ENCODE measurements at regions not wholly inside any gene's neighbourhood (a gene's known extent, or its start where the extent isn't known, plus 50 kb on each side); places are given as distances from the start of the nearest gene placed in this dataset.
"Not testable (repeated sequence)": the region's sequence is repeated elsewhere in the genome, so short reads cannot be mapped to it uniquely, and the experiment has no call there.

DNA sequence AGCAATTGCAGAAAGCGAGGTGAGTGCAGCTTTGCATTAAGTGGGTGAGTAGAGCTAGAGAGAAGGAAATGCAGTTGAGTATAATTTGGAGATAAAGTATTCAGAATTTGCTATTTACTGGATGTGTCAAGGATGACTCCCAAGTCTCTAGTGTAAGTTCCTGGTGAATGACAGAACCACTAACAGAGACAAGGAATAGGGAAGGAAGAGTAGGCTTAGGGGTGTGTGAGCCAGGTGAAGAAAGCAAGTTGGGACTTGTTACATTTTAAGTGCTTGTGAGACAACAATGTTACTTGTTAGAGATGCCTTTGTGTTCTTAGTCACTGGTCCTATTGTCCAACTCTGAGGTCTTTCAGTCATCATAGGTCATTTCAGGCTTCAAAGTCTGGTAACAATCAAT is 70.8 kb downstream of the TBC1D26 start:
- ATAC-seq (ENCODE audit: poor library complexity); DNase-seq; intact Hi-C loops (cut with DNase I): not testable (repeated sequence)

DNA sequence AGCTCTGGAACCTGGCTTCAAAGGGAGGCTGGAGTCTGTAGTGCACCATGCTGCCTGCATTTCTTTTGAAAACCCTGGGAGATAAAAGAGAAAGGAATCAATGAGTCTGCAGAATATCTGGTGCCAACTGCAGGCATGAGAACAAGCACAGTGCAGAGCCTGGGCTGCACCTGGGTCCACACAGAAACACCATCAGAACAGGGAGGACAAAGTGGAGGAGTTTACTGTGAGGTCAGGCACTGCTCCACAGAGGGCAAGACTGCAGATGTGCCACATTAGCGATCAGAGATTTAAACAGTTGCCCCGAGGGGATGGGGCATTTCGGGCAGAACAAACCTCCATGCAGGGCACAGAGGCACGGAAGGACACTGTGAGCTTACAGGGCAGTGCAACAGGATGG is 74.7 kb downstream of the TBC1D26 start:
- intact Hi-C loops (cut with DNase I); DNase-seq; ATAC-seq (ENCODE audit: poor library complexity): not testable (repeated sequence)

DNA sequence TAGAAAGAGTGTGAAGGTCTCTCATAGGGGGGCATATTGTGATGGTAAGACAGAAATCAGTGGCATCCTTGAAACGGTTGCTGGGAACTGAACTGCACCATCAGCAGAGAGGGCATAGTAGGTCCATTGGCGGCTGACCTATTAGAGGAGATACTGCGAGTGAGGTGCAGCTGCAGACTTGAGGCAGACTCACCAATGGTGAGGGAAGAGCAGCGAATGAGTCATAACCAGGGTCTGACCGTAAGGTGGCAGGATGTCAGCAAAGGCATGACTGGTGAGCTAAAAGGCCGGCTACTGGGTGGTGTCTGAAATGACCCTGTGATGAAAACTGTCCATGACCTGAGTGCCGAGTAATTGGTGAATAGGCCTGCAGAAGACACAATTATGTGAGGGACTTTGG is 81.3 kb downstream of the TBC1D26 start:
- intact Hi-C loops (cut with DNase I); ATAC-seq (ENCODE audit: poor library complexity); DNase-seq: not testable (repeated sequence)

DNA sequence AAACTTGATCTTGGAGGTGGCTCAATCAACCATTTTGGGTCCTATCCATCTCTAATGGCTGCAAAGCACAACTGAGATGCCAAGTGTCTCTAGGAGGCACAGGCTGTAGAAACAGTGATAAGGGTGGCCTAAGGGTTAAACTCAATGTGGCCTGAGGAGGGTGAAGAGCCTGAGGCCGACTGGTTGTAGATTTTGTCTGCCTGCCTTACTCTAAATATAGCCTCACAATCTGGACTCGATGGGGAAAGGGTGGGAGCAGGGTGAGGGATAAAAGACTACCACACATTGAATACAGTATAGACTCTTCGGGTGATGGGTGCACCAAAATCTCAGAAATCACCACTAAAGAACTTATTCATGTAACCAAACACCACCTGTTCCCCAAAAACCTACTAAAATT is 81.9 kb downstream of the TBC1D26 start:
- ATAC-seq (ENCODE audit: poor library complexity): peak; percentile 29
- DNase-seq; intact Hi-C loops (cut with DNase I): not testable (repeated sequence)

DNA sequence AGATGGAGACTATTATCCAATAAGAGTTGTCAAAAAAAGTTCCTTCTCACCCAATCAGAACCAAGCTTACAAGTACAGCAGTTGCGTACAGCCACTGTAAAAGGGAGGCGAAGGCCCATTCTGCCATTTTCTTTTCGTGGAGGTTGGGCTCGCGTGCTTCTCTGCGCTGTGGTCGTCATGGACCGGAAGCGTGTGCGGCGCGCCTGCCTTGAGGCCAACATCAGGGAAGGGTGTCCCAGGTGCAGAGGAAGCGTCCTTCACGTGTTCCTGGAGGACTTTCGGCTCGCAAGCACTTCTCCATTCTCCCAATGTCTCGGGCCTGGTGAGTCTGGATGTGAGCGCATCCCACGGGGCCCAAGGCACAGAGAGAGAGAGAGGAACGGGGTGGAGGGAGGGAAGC is 85.8 kb downstream of the TBC1D26 start:
- ATAC-seq (ENCODE audit: poor library complexity); DNase-seq; intact Hi-C loops (cut with DNase I): not testable (repeated sequence)

DNA sequence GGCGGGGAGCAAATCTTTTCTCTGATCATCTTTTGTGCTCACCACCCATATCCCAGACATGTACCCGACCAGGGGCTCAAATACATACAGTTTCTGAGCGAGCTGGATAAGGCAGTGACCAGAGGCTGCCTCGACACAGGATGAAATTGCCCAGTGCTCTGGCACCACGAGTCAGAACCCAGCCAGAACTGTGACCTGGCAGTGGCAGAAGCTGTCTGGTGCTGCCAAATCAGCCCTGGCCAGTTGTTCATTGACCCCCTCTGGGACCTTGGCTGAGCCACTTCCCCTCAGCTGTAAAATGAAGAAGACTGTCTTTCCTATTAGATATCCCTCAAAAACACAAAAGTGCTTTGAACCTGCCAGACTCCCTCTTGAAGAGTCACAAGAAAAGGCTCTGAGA is 90.2 kb downstream of the TBC1D26 start:
- intact Hi-C loops (cut with DNase I); DNase-seq; ATAC-seq (ENCODE audit: poor library complexity): not testable (repeated sequence)

DNA sequence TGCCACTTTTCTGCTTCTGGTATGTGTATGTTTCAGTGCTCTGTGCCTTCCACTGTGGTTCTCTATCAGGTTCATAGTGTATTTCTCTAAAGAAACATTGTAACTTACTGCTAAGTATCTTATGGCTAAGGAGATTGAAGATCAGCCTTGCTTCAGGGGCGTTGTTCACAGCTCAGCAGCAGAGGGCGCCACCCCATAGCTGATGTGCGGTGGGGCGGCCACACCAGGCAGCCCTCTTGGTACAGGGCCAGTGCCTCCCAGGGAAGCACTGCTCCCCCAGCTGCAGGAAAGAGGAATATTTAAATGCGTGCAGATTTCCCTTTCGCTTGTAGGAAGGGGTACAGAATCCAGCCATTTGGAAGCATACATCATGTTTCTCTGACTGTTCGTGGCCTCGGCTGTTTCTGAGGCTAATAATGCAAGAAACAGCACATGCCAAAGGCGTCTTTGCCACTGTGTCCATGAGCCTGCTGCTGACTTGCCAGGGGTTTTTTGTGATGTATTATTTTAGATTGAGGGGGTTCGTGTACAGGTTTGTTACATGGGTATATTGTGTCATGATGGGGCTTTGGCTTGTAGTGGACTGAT is 96.7 kb downstream of the TBC1D26 start:
- intact Hi-C loops (cut with DNase I): loop anchor here (5.0 kb wide), 1 partner anchor 168 kb away; the partner anchor contains the start of genes TTC19 and ZSWIM7
- ATAC-seq (ENCODE audit: poor library complexity): peak; percentile 99
- peak; percentile 88 for DNase-seq

DNA sequence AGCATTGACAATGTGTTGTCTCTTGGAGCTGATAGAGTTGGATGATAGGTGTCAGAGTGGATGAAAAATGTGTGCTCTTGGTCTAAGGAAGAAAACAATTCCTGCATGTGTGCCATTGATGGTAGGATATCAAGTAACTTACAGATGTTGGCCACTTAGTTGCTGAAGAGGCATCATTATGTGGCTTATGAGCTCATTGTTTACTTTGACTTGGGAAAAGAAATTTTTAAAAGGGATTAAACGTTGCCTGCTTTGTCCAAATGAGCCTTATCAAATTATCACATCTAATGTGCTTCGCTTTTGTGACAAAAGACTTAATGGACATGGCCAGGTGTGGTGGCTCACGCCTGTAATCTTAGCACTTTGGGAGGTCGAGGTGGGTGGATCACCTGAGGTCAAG is 98.1 kb downstream of the TBC1D26 start:
- DNase-seq; ATAC-seq (ENCODE audit: poor library complexity); intact Hi-C loops (cut with DNase I): not testable (repeated sequence)

DNA sequence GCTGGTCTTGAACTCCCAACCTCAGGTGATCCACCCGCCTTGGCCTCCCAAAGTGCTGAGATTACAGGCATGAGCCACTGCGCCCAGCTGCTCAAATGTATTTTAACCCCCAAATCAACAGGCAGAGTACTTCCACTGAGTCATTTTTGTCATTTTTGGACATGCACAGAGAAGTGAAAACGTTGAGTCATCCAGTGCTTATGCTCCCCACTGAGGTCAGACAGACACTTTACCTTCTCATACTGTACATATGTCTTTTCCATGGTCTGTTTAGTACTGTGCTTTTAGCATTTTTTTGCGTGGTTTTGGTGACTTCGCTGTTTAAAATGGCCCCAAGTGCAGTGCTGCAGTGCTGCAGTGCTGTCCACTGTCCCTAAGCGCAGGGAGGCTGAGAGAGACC is 99.1 kb downstream of the TBC1D26 start:
- intact Hi-C loops (cut with DNase I); ATAC-seq (ENCODE audit: poor library complexity): not testable (repeated sequence)

DNA sequence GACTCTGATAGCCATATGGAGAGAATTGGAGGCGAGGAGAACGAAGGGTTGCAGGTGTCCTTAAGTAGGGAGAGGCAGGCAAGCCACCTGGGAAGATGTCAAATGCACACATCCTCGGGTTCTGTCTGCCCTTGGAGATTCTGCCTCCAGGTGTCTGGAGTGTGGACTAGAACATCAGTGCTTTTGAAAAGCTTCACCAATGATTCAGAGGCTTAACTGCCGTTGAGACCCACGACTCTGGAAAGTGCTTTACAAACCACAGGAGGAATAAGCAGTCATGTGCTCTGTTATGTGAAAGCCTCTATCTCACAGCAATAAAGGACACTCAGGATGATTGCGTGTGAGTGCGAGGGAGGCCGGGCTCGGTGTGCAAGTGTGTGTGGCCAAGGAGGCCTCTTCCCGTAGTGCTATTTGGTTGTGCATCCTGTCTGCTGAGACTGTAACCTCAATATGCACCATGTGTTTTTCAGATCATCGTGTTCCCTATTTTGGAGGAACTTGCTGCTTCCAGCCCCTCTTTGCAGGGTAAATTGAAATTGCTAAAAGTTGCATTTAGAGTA is 100.9 kb downstream of the TBC1D26 start:
- intact Hi-C loops (cut with DNase I); DNase-seq; ATAC-seq (ENCODE audit: poor library complexity): not testable (repeated sequence)

More for the DNA sequence above, 99.1 kb downstream of the TBC1D26 start:
- not testable (repeated sequence) for DNase-seq

DNA sequence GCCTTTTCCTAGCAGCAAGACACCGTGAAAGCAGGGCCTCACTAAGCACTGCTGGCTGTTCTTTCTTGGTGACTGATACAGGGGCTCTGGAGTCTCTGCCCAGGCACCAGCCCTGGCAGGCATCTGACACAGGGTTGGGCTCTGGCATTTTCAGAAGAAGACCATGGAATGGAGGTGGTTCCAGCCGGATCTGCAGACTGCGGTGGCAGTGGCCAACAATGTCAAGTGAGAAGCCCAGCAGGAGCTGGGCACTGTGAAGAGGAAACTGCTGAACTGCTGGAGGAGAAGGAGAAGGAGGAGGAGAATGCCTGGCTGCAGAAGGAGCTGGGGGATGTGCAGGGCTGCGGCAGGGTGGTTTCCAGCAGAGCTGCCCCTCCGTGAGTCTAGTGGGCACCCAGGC is 101.8 kb downstream of the TBC1D26 start:
- DNase-seq; intact Hi-C loops (cut with DNase I); ATAC-seq (ENCODE audit: poor library complexity): not testable (repeated sequence)

DNA sequence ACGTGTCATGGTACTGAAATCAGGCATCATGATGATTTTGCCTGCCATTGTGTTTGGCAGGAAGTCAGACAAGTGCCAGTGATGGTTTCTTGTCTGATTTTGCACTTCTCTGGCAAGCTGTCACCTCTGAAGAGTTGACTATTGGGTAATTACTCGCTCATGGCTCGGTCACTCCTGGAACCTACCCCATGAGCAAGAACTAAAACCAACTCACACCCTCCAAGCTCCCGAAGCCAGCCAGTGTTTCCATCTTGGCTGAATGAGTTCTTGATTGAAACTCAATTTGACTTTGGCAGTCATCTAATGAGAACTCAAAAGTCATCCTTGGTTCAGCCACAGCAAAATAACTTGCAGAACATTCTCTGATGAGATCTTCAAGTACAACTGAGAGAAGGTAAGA is 103.4 kb downstream of the TBC1D26 start:
- intact Hi-C loops (cut with DNase I); ATAC-seq (ENCODE audit: poor library complexity); DNase-seq: not testable (repeated sequence)

DNA sequence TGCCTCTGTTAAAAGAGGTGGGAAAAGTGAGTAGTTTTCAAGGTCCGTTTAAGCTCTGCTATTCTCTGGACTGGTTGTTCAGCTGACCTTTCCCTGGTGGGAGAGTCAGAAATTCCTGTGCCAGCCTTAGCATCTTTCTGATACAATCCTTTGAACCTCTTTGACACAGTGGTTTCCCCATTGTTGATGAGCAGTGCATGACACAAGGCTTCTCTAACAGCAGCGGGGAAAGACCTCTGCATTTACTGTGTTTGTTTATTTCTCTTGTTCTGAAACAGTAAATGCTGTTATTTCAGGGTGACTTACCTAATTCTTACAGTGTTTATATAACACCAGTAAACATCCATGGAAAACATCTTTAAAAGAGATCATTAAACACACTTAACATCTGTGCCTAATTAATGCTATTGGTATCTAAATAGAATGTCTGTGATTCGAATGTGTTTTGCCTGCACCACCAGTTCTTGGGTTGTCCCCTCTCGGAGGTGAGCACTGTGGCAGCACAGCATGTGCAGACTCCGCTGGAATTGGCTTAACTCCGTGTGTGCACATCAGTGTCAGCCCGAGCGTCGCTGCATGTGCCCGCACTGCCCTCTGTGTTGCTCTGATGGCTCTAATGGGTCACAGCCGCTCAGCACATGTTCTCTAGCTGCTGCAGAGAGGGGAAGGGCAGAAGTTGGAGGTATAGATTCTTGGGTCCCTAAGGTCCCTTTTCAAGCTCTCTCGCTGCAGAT is 104.3 kb downstream of the TBC1D26 start:
- ATAC-seq (ENCODE audit: poor library complexity); intact Hi-C loops (cut with DNase I); DNase-seq: not testable (repeated sequence)

DNA sequence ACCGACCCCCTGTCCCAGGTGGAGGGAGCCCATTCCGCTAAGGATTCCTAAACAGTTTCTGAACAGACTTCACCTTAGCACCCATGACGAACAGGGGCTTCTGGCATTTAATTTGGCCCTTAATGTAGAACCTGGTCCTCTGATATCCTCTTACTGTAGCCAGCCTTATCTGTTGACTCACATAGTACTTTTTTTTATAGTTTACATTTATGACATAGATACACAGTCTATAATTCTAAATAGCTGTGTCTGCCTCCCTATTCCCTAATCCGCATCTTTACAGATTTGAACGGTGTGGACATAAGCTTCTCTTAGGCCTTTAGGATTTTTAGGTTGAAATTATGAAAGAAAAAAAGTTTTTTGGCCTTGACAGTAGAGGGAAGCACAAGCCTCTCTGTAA is 104.9 kb downstream of the TBC1D26 start:
- ATAC-seq (ENCODE audit: poor library complexity); intact Hi-C loops (cut with DNase I); DNase-seq: not testable (repeated sequence)

DNA sequence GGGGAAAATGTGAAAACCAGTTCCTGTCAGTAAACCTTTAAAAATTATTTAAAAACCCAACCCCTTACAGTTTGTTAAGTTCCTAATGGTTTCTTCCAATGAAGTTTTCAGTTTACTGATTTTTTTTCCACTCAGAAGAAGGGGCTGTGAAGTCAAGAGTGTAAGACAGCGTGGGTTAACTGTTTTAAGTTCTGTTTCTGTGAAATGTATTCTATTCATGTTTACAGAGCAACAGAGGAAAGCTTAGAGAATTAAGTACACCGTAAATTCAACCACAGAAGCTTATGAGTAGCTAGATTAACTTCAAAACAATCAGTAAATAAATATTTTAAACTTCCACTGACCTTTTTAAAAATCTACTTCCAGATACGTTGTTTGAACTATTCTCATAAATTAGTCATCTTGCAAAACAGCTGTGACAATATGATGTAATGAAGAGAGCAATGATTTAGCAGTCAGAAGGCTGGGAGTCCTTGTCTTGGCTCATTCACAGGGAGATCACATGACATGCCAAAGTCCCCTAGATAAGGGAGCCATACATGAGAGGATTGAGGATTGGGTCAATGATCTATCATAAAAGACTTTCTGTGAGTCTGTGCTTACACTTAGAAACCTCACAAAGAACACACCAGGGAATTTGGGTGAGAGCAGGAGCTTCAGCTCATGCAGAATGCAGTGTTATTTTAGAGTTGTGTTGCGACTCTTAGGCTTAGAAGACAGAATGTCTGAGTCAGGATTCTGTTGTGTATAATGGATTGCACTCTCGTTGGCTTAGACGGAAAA is 97.3 kb upstream of the ADORA2B start:
- intact Hi-C loops (cut with DNase I); DNase-seq: not testable (repeated sequence)
- peak; percentile 91 for ATAC-seq (ENCODE audit: poor library complexity)

DNA sequence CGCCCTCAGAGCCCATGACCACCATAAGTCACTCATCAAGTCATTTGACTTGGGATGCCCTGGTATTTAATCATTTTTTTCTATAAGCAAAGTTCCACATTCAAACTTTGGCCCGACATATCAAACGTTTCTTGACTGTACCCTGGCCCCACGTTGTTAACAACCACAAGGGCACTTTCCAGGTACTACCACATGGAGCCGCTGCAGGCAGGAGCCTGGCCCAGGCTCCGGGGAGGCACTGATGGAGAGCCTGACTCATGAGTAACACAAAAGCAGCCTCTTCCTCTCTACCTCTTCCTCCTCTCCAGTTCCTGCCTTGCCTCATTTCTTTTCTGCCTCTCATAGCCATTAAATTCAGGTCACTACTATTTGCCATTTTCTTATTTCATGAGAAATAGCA is 95.9 kb upstream of the ADORA2B start:
- ATAC-seq (ENCODE audit: poor library complexity) (peak; percentile 66), DNase-seq (peak; percentile 52)
- intact Hi-C loops (cut with DNase I): not testable (repeated sequence)

DNA sequence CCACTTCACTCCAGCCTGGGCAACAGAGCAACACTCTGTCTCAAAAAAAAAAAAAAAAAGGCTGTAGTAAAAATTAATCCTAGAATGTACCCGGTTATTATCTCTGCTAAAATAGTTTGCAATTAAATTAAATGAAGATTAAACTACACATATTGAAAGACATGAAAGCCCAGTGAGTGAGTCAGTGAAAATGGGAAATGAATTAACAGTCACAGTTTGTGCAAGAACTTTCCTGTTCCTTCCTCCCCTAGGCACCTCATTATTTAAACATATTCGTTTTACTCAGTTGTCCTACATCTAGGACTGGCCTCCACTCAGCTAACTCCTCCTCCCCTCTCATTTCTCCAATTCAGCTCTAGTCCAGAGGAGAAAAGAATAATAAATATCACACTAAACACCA is 94.9 kb upstream of the ADORA2B start:
- intact Hi-C loops (cut with DNase I); DNase-seq; ATAC-seq (ENCODE audit: poor library complexity): not testable (repeated sequence)

DNA sequence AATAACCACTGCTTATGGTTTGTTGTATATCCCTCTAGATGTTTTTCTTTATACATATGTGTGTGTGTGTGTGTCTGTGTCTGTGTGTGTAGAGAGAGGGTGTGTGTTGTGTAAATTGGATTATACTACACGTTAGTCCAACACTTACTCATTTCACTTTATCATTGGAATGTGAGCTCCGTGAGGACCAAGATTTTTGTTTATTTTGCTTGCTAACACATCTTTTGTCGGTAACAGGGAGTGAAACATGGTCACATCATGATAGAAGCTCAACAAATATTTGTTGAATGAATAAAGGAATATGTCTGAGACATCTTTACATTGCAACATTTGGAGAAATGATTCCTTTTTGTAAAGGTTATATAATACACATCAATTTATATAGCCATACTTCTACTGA is 94.2 kb upstream of the ADORA2B start:
- intact Hi-C loops (cut with DNase I); ATAC-seq (ENCODE audit: poor library complexity); DNase-seq: not testable (repeated sequence)

DNA sequence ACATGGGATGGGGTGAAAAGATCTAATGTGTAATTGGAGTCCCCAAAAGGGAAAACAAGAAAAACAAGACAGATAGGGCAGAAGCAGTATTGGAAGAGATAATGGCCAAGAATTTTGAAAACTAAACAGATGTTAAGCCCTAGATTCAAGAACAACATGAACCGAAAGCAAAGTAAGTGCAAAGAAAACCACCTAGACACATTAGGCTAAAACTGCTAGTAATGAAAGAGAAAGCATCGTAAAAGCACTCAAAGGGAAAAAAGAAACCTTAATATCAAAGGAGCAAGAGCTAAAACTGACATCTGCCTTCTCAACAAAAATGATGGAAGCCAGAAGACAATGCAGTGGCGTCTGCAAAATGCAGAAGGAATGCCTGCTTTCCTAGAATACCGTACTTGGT is 92.1 kb upstream of the ADORA2B start:
- intact Hi-C loops (cut with DNase I); ATAC-seq (ENCODE audit: poor library complexity); DNase-seq: not testable (repeated sequence)

All from Right ventricle myocardium superior (tissue), 1 donor.